ENCODE measurements at regions not wholly inside any gene's neighbourhood (a gene's known extent, or its start where the extent isn't known, plus 50 kb on each side); places are given as distances from the start of the nearest gene placed in this dataset.

GRCh38 chr6:169337886-169338445, 84.3 kb upstream of the THBS2 start:
- H3K4me1 ChIP-seq (ENCODE audit: insufficient read depth, low read length) = no peaks in the 10 kb centered on the region
- H3K9me3 ChIP-seq (ENCODE audit: insufficient read depth, low read length, severe bottlenecking) = no peaks in the 10 kb centered on the region
- H3K9ac ChIP-seq (ENCODE audit: low read depth, low read length) = no peak overlapping the region
- no peaks in the 10 kb centered on the region for H3K27me3 ChIP-seq (ENCODE audit: insufficient read depth, low read length, poor library complexity)
- no peak overlapping the region for H3K4me3 ChIP-seq (ENCODE audit: low read depth in 1 of 2, low read length in 2 of 2)
- DNase-seq (no peak), ATAC-seq (ENCODE audit: insufficient read depth, low read depth) (no peak)
- no peak overlapping the region for H3K4me2 ChIP-seq (ENCODE audit: insufficient read depth, low read length)
- H3K79me2 ChIP-seq (ENCODE audit: insufficient read depth, low read length) = no peaks in the 10 kb centered on the region
- TF ChIP-seq, protein P1, sequence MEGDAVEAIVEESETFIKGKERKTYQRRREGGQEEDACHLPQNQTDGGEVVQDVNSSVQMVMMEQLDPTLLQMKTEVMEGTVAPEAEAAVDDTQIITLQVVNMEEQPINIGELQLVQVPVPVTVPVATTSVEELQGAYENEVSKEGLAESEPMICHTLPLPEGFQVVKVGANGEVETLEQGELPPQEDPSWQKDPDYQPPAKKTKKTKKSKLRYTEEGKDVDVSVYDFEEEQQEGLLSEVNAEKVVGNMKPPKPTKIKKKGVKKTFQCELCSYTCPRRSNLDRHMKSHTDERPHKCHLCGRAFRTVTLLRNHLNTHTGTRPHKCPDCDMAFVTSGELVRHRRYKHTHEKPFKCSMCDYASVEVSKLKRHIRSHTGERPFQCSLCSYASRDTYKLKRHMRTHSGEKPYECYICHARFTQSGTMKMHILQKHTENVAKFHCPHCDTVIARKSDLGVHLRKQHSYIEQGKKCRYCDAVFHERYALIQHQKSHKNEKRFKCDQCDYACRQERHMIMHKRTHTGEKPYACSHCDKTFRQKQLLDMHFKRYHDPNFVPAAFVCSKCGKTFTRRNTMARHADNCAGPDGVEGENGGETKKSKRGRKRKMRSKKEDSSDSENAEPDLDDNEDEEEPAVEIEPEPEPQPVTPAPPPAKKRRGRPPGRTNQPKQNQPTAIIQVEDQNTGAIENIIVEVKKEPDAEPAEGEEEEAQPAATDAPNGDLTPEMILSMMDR (IDR thresholded peaks at IDR 0.05; ENCODE audit: borderline replicate concordance, extremely low read depth, low read length, poor library complexity, severe bottlenecking) = no peak
- TF ChIP-seq EZH2 (IDR thresholded peaks at IDR 0.05; ENCODE audit: borderline replicate concordance, low read depth, low read length, severe bottlenecking) = no peak
- no peaks in the 10 kb centered on the region for H4K20me1 ChIP-seq (ENCODE audit: insufficient read depth, low read length)
- H2AFZ ChIP-seq (ENCODE audit: low read depth, low read length) = no peak overlapping the region
- no peaks in the 10 kb centered on the region for H3K36me3 ChIP-seq (ENCODE audit: insufficient read depth, low read length)
- H3K27ac ChIP-seq (ENCODE audit: low read length) = no peak overlapping the region

DNA sequence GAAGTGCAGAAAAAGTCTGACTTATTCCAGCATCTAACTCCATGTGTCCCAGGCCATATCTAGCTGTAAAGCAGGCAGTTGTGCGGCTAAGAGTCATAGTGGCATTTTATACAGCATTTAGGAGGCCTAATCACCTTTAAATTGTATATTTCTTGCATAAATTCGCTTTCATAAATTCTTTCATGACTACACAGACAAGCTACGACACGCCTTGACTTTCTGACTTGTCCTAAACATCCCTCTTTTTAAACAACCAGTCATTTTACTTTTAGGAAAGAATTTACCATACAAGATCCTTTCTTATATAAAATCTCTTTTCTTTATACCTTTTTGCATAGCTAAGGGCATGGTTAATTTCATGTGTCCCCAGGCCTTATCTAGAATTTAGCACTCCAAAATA, 81.7 kb upstream of the THBS2 start:
- H3K79me2 ChIP-seq (ENCODE audit: insufficient read depth, low read length) = no peaks in the 10 kb centered on the region
- H3K4me3 ChIP-seq (ENCODE audit: low read depth in 1 of 2, low read length in 2 of 2) = no peak overlapping the region
- no peak overlapping the region for H2AFZ ChIP-seq (ENCODE audit: low read depth, low read length)
- TF ChIP-seq, protein P1 (IDR thresholded peaks at IDR 0.05; ENCODE audit: borderline replicate concordance, extremely low read depth, low read length, poor library complexity, severe bottlenecking) = no peak
- no peak for TF ChIP-seq EZH2 (IDR thresholded peaks at IDR 0.05; ENCODE audit: borderline replicate concordance, low read depth, low read length, severe bottlenecking)
- no peak overlapping the region for H3K27ac ChIP-seq (ENCODE audit: low read length)
- no peaks in the 10 kb centered on the region for H3K27me3 ChIP-seq (ENCODE audit: insufficient read depth, low read length, poor library complexity)
- H4K20me1 ChIP-seq (ENCODE audit: insufficient read depth, low read length) = no peaks in the 10 kb centered on the region
- no peak overlapping the region for H3K4me2 ChIP-seq (ENCODE audit: insufficient read depth, low read length)
- H3K36me3 ChIP-seq (ENCODE audit: insufficient read depth, low read length) = no peaks in the 10 kb centered on the region
- H3K9me3 ChIP-seq (ENCODE audit: insufficient read depth, low read length, severe bottlenecking) = no peaks in the 10 kb centered on the region
- no peaks in the 10 kb centered on the region for H3K4me1 ChIP-seq (ENCODE audit: insufficient read depth, low read length)
- H3K9ac ChIP-seq (ENCODE audit: low read depth, low read length) = no peak overlapping the region
- DNase-seq (no peak), ATAC-seq (ENCODE audit: insufficient read depth, low read depth) (no peak)

GRCh38 chr6:169332250-169332649, 78.6 kb upstream of the THBS2 start:
- Histone ChIP-seq H4K20me1 (ENCODE audit: insufficient read depth, low read length) (no peaks in the 10 kb centered on the region), H3K79me2 (ENCODE audit: insufficient read depth, low read length) (no peaks in the 10 kb centered on the region)

More at GRCh38 chr6:169332250-169332649, 78.6 kb upstream of the THBS2 start:
- Histone ChIP-seq H2AFZ (ENCODE audit: low read depth, low read length) (no peak overlapping the region), H3K27ac (ENCODE audit: low read length) (no peak overlapping the region), H3K4me1 (ENCODE audit: insufficient read depth, low read length) (no peaks in the 10 kb centered on the region), H3K27me3 (ENCODE audit: insufficient read depth, low read length, poor library complexity) (no peaks in the 10 kb centered on the region), H3K9me3 (ENCODE audit: insufficient read depth, low read length, severe bottlenecking) (no peaks in the 10 kb centered on the region), H3K4me3 (ENCODE audit: low read depth in 1 of 2, low read length in 2 of 2) (no peak overlapping the region), H3K36me3 (ENCODE audit: insufficient read depth, low read length) (no peaks in the 10 kb centered on the region), H3K9ac (ENCODE audit: low read depth, low read length) (no peak overlapping the region), H3K4me2 (ENCODE audit: insufficient read depth, low read length) (no peak overlapping the region)
- DNase-seq (no peak), ATAC-seq (ENCODE audit: insufficient read depth, low read depth) (no peak)
- TF ChIP-seq EZH2 (IDR thresholded peaks at IDR 0.05; ENCODE audit: borderline replicate concordance, low read depth, low read length, severe bottlenecking) = no peak
- TF ChIP-seq, protein P1 (IDR thresholded peaks at IDR 0.05; ENCODE audit: borderline replicate concordance, extremely low read depth, low read length, poor library complexity, severe bottlenecking) = no peak
